ENCODE measurements at regions not wholly inside any gene's neighbourhood (a gene's known extent, or its start where the extent isn't known, plus 50 kb on each side); places are given as distances from the start of the nearest gene placed in this dataset.

- Mint-ChIP-seq H3K9me3 (no peaks in the 10 kb centered on the region), H3K27me3 (ENCODE audit: low read depth) (no peaks in the 10 kb centered on the region), H3K4me1 (peaks cover 10% of the 10 kb centered on the region), H3K4me3 (no peak overlapping the region), H3K27ac (no peak overlapping the region), H3K36me3 (no peaks in the 10 kb centered on the region)
- TF ChIP-seq CTCF (IDR thresholded peaks at IDR 0.05; ENCODE audit: unreplicated experiment): no peak
- DNase-seq (ENCODE audit: low spot score in 2 of 2, unreplicated experiment in 2 of 2): peak in 1 of 2 experiments; percentile 48
These were observed 260.5 kb downstream of the CCDC85A start for GRCh38 chr2:56444339-56444738.

- H3K4me3 Mint-ChIP-seq: no peak overlapping the region
- no peaks in the 10 kb centered on the region for H3K27me3 Mint-ChIP-seq (ENCODE audit: low read depth)
- no peaks in the 10 kb centered on the region for H3K36me3 Mint-ChIP-seq
- no peak for DNase-seq (ENCODE audit: low spot score in 2 of 2, unreplicated experiment in 2 of 2)
- no peak overlapping the region for H3K27ac Mint-ChIP-seq
- H3K4me1 Mint-ChIP-seq: peaks cover 12% of the 10 kb centered on the region
- no peak for TF ChIP-seq CTCF (IDR thresholded peaks at IDR 0.05; ENCODE audit: unreplicated experiment)
- H3K9me3 Mint-ChIP-seq: peaks cover 9% of the 10 kb centered on the region
These were observed 264.7 kb downstream of the CCDC85A start for GRCh38 chr2:56448403-56449001.

GRCh38 chr2:56449002-56449431 is 265.2 kb downstream of the CCDC85A start:
- H3K9me3 Mint-ChIP-seq: peaks cover 9% of the 10 kb centered on the region
- TF ChIP-seq CTCF (IDR thresholded peaks at IDR 0.05; ENCODE audit: unreplicated experiment): no peak
- peaks cover 12% of the 10 kb centered on the region for H3K4me1 Mint-ChIP-seq
- no peaks in the 10 kb centered on the region for H3K27me3 Mint-ChIP-seq (ENCODE audit: low read depth)
- no peak for DNase-seq (ENCODE audit: low spot score in 2 of 2, unreplicated experiment in 2 of 2)
- no peak overlapping the region for H3K4me3 Mint-ChIP-seq
- H3K36me3 Mint-ChIP-seq: no peaks in the 10 kb centered on the region
- H3K27ac Mint-ChIP-seq: no peak overlapping the region

- Mint-ChIP-seq H3K36me3 (no peaks in the 10 kb centered on the region), H3K27ac (no peak overlapping the region), H3K4me1 (peaks cover 10% of the 10 kb centered on the region), H3K4me3 (no peak overlapping the region), H3K9me3 (peaks cover 9% of the 10 kb centered on the region), H3K27me3 (ENCODE audit: low read depth) (no peaks in the 10 kb centered on the region)
- no peak for DNase-seq (ENCODE audit: low spot score in 2 of 2, unreplicated experiment in 2 of 2)
- TF ChIP-seq CTCF (IDR thresholded peaks at IDR 0.05; ENCODE audit: unreplicated experiment): no peak
These were observed 265.7 kb downstream of the CCDC85A start for GRCh38 chr2:56449449-56449860.

GRCh38 chr2:56450047-56450446 is 266.3 kb downstream of the CCDC85A start:
- H3K27me3 Mint-ChIP-seq (ENCODE audit: low read depth): no peaks in the 10 kb centered on the region
- DNase-seq (ENCODE audit: low spot score in 2 of 2, unreplicated experiment in 2 of 2): no peak
- H3K36me3 Mint-ChIP-seq: no peaks in the 10 kb centered on the region
- no peak overlapping the region for H3K27ac Mint-ChIP-seq
- peaks cover 9% of the 10 kb centered on the region for H3K9me3 Mint-ChIP-seq
- H3K4me3 Mint-ChIP-seq: no peak overlapping the region
- no peak for TF ChIP-seq CTCF (IDR thresholded peaks at IDR 0.05; ENCODE audit: unreplicated experiment)
- peaks cover 8% of the 10 kb centered on the region for H3K4me1 Mint-ChIP-seq

- H3K27me3 Mint-ChIP-seq (ENCODE audit: low read depth): no peaks in the 10 kb centered on the region
- TF ChIP-seq CTCF (IDR thresholded peaks at IDR 0.05; ENCODE audit: unreplicated experiment): no peak
- peaks cover 8% of the 10 kb centered on the region for H3K4me1 Mint-ChIP-seq
These were observed 267.0 kb downstream of the CCDC85A start for GRCh38 chr2:56450772-56451171.

More at GRCh38 chr2:56450772-56451171, 267.0 kb downstream of the CCDC85A start:
- no peak overlapping the region for H3K27ac Mint-ChIP-seq
- no peak overlapping the region for H3K4me3 Mint-ChIP-seq
- no peak for DNase-seq (ENCODE audit: low spot score in 2 of 2, unreplicated experiment in 2 of 2)
- H3K9me3 Mint-ChIP-seq: peaks cover 9% of the 10 kb centered on the region
- H3K36me3 Mint-ChIP-seq: no peaks in the 10 kb centered on the region
